Endothelial cell of umbilical vein (primary cell): ENCODE measurements at regions not wholly inside any gene's neighbourhood (a gene's known extent, or its start where the extent isn't known, plus 50 kb on each side); places are given as distances from the start of the nearest gene placed in this dataset.

ENCODE experiments used
- EZH2 ChIP-seq: IDR thresholded peaks from 2 replicates; pipeline ENCODE4 v1.6.1; 2012; ENCODE audit warnings: borderline replicate concordance, low read depth, mild to moderate bottlenecking, moderate library complexity, low read length, inconsistent platforms; ENCODE audit not compliant: severe bottlenecking
- GATA2 ChIP-seq: IDR thresholded peaks from 2 replicates; pipeline ENCODE4 v1.7.0; 2011; ENCODE audit warnings: low read depth, mild to moderate bottlenecking, moderate library complexity, mixed read lengths, low read length; ENCODE audit not compliant: insufficient read length, insufficient read depth
- POLR2A ChIP-seq: IDR thresholded peaks from 2 replicates; pipeline ENCODE4 v1.6.1; 2012; ENCODE audit warnings: low read depth, mild to moderate bottlenecking, control low read depth, low read length
- POLR2AphosphoS5 ChIP-seq: IDR thresholded peaks from 2 replicates; pipeline ENCODE4 v1.6.1; 2012; ENCODE audit warnings: low read depth, mild to moderate bottlenecking, control low read depth, low read length, moderate library complexity; ENCODE audit not compliant: insufficient read depth
- TF ChIP-seq, protein P1 (sequence below), 2 donors: IDR thresholded peaks; 1 replicate in 1 of 2; 2 replicates in 1 of 2; pipeline ENCODE4 v1.5.1; 2011; ENCODE audit warnings: low read length in 2 of 2, mild to moderate bottlenecking in 2 of 2, moderate library complexity in 2 of 2, control low read depth in 1 of 2, inconsistent platforms in 1 of 2, low read depth in 1 of 2; ENCODE audit not compliant: insufficient read depth in 1 of 2; ENCODE audit errors: extremely low read depth in 1 of 2
- TF ChIP-seq, protein P2 (sequence below): IDR thresholded peaks from 2 replicates; pipeline ENCODE4 v1.6.1; 2011; ENCODE audit not compliant: insufficient read depth, insufficient read length

DNA sequence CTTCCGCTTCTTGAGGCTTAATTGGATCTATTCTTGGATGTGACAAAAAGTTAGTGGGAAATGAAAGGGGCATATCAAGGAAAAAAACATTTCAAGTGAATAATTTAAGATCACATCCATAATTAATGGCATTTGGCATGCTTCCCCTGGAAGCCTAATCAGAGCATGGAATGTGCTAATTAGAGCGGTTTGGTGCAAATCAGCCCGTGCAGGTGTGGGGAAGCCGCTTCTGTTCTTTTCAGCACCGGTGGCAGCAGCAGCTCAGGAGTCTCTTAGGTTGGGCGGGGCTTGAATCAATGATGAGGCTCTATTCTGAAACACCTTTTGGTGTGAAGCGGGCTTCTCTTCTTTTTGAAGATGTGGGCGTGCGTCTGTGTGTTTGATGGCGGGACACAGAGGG is 301.2 kb downstream of the LRFN2 start:
- TF ChIP-seq, protein P1, sequence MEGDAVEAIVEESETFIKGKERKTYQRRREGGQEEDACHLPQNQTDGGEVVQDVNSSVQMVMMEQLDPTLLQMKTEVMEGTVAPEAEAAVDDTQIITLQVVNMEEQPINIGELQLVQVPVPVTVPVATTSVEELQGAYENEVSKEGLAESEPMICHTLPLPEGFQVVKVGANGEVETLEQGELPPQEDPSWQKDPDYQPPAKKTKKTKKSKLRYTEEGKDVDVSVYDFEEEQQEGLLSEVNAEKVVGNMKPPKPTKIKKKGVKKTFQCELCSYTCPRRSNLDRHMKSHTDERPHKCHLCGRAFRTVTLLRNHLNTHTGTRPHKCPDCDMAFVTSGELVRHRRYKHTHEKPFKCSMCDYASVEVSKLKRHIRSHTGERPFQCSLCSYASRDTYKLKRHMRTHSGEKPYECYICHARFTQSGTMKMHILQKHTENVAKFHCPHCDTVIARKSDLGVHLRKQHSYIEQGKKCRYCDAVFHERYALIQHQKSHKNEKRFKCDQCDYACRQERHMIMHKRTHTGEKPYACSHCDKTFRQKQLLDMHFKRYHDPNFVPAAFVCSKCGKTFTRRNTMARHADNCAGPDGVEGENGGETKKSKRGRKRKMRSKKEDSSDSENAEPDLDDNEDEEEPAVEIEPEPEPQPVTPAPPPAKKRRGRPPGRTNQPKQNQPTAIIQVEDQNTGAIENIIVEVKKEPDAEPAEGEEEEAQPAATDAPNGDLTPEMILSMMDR (IDR thresholded peaks at IDR 0.05; ENCODE audit: extremely low read depth in 1 of 2, insufficient read depth in 1 of 2, low read depth in 1 of 2, low read length in 2 of 2): no peak
- no peak for TF ChIP-seq POLR2A
- TF ChIP-seq POLR2AphosphoS5: no peak
- no peak for TF ChIP-seq EZH2
- no peak for TF ChIP-seq GATA2
- TF ChIP-seq, protein P2, sequence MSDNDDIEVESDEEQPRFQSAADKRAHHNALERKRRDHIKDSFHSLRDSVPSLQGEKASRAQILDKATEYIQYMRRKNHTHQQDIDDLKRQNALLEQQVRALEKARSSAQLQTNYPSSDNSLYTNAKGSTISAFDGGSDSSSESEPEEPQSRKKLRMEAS: no peak
